Endothelial cell of umbilical vein (primary cell): ENCODE measurements at regions not wholly inside any gene's neighbourhood (a gene's known extent, or its start where the extent isn't known, plus 50 kb on each side); places are given as distances from the start of the nearest gene placed in this dataset.

Experiments used
- BruUV-seq: library from RNA; stranded (reverse); fragments of 400-500 nt; replicated peaks from 2 replicates; lab custom pipeline; 2021; lab: Mats Ljungman, UMichigan
- CTCF ChIA-PET: fragments of 300-600, 350-600 bp; sonication (Branson Sonifier 250); formaldehyde crosslinking; loops from one replicate; lab custom pipeline; 2021; ENCODE audit warnings: antibody characterized with exemption, inconsistent platforms; lab: Charles Lee
- POLR2A ChIA-PET: fragments of 300-600, 350-600 bp; sonication (Branson Sonifier 250); formaldehyde crosslinking; loops from one replicate; lab custom pipeline; 2021; ENCODE audit warnings: antibody characterized with exemption, inconsistent platforms; lab: Charles Lee
- DNase-seq: peaks from one replicate; pipeline ENCODE4 v3.0.0-alpha.2; 2011; ENCODE audit warnings: low read depth, low spot score
- FAIRE-seq: peaks from 2 replicates; lab custom pipeline; 2011; peaks lifted over from hg19 to GRCh38; lab: Jason Lieb, UNC
- H2AFZ ChIP-seq: 2 replicates; pipeline ENCODE4 v1.6.0; 2012; ENCODE audit warnings: low read depth, low read length, control low read depth, inconsistent platforms
- H3K27ac ChIP-seq: 2 replicates; pipeline ENCODE4 v1.5.1; 2011; ENCODE audit warnings: low read depth, mild to moderate bottlenecking, control low read depth, low read length, moderate library complexity; ENCODE audit not compliant: insufficient read depth
- H3K27me3 ChIP-seq, 2 experiments: 2 replicates each; pipeline versions ENCODE4 v1.6.0 to v1.6.1; 2011; ENCODE audit warnings: low read length in 2 of 2, mixed read lengths in 1 of 2; ENCODE audit not compliant: control insufficient read depth in 2 of 2, insufficient read depth in 2 of 2
- H3K36me3 ChIP-seq, 2 experiments: 2 replicates in 1 of 2; 3 replicates in 1 of 2; pipeline ENCODE4 v1.5.1; 2011; ENCODE audit warnings: low read length in 2 of 2, mild to moderate bottlenecking in 1 of 2, moderate library complexity in 1 of 2; ENCODE audit not compliant: control insufficient read depth in 2 of 2, insufficient read depth in 2 of 2; ENCODE audit errors: extremely low read depth in 1 of 2
- H3K4me1 ChIP-seq: 3 replicates; pipeline ENCODE4 v1.5.1; 2011; ENCODE audit warnings: mild to moderate bottlenecking, low read length; ENCODE audit not compliant: control insufficient read depth, insufficient read depth; ENCODE audit errors: extremely low read depth
- H3K4me2 ChIP-seq: 2 replicates; pipeline ENCODE4 v1.6.1; 2011; ENCODE audit warnings: low read length, control low read depth, mixed read lengths; ENCODE audit not compliant: insufficient read depth
- H3K4me3 ChIP-seq, 3 experiments: fragments of 200-600 bp in 1 of 3; sonication (generic), shearing (Covaris generic) in 1 of 3; replicated peaks in 1 of 3; 2 replicates each; pipeline ENCODE4 v1.5.1; 2011 to 2016; ENCODE audit warnings: control low read depth in 3 of 3, low read length in 3 of 3, mild to moderate bottlenecking in 2 of 3, inconsistent platforms in 1 of 3, low read depth in 1 of 3, moderate library complexity in 1 of 3; ENCODE audit not compliant: insufficient read depth in 1 of 3
- H3K79me2 ChIP-seq: 2 replicates; pipeline ENCODE4 v1.6.0; 2012; ENCODE audit warnings: low read length, inconsistent platforms; ENCODE audit not compliant: control insufficient read depth, insufficient read depth
- H3K9ac ChIP-seq: replicated peaks from 2 replicates; pipeline ENCODE3; 2011; ENCODE audit warnings: low read length, control low read depth; ENCODE audit not compliant: insufficient read depth; ENCODE audit errors: extremely low read depth
- H3K9me1 ChIP-seq: replicated peaks from 3 replicates; pipeline ENCODE4 v1.6.0; 2011; ENCODE audit warnings: mild to moderate bottlenecking, low read length; ENCODE audit not compliant: control insufficient read depth, insufficient read depth; ENCODE audit errors: extremely low read depth
- H3K9me3 ChIP-seq: replicated peaks from 2 replicates; pipeline ENCODE4 v1.5.1; 2012; ENCODE audit warnings: low read length, inconsistent platforms; ENCODE audit not compliant: control insufficient read depth, insufficient read depth
- H4K20me1 ChIP-seq: replicated peaks from 2 replicates; pipeline ENCODE3; 2011; ENCODE audit warnings: mild to moderate bottlenecking, low read length; ENCODE audit not compliant: control insufficient read depth, insufficient read depth; ENCODE audit errors: extremely low read depth
- EZH2 ChIP-seq: IDR thresholded peaks from 2 replicates; pipeline ENCODE4 v1.6.1; 2012; ENCODE audit warnings: borderline replicate concordance, low read depth, mild to moderate bottlenecking, moderate library complexity, low read length, inconsistent platforms; ENCODE audit not compliant: severe bottlenecking
- FOS ChIP-seq: IDR thresholded peaks from 2 replicates; pipeline ENCODE4 v1.6.1; 2011; ENCODE audit warnings: mild to moderate bottlenecking, low read length, moderate library complexity, borderline replicate concordance; ENCODE audit not compliant: insufficient read depth
- GATA2 ChIP-seq: IDR thresholded peaks from 2 replicates; pipeline ENCODE4 v1.7.0; 2011; ENCODE audit warnings: low read depth, mild to moderate bottlenecking, moderate library complexity, mixed read lengths, low read length; ENCODE audit not compliant: insufficient read length, insufficient read depth
- JUN ChIP-seq: IDR thresholded peaks from 2 replicates; pipeline ENCODE4 v1.6.1; 2011; ENCODE audit warnings: borderline replicate concordance, low read depth; ENCODE audit not compliant: insufficient read length, insufficient read depth
- MAX ChIP-seq: IDR thresholded peaks from 2 replicates; pipeline ENCODE4 v1.6.1; 2011; ENCODE audit not compliant: insufficient read depth, insufficient read length
- MYC ChIP-seq: IDR thresholded peaks from one replicate; pipeline ENCODE4 v1.6.1; 2011; ENCODE audit warnings: mild to moderate bottlenecking, low read depth, low read length
- POLR2A ChIP-seq: IDR thresholded peaks from 2 replicates; pipeline ENCODE4 v1.6.1; 2012; ENCODE audit warnings: low read depth, mild to moderate bottlenecking, control low read depth, low read length
- POLR2AphosphoS5 ChIP-seq: IDR thresholded peaks from 2 replicates; pipeline ENCODE4 v1.6.1; 2012; ENCODE audit warnings: low read depth, mild to moderate bottlenecking, control low read depth, low read length, moderate library complexity; ENCODE audit not compliant: insufficient read depth
- dilution Hi-C: fragments of 300-500 bp; cut with MboI; formaldehyde crosslinking; loops from one replicate; pipeline ENCODE4 v1.15.0; 2019; ENCODE audit warnings: low sequenced_read_pairs; ENCODE audit not compliant: extremely low pct_ligation_motif_present
- intact Hi-C: fragments of 100-400 bp; cut with micrococcal nuclease; formaldehyde crosslinking; loops from one replicate; pipeline ENCODE4 v1.10.0; 2022
- TF ChIP-seq, protein P1 (sequence below), 2 donors: IDR thresholded peaks; 1 replicate in 1 of 2; 2 replicates in 1 of 2; pipeline ENCODE4 v1.5.1; 2011; ENCODE audit warnings: low read length in 2 of 2, mild to moderate bottlenecking in 2 of 2, moderate library complexity in 2 of 2, control low read depth in 1 of 2, inconsistent platforms in 1 of 2, low read depth in 1 of 2; ENCODE audit not compliant: insufficient read depth in 1 of 2; ENCODE audit errors: extremely low read depth in 1 of 2

DNA sequence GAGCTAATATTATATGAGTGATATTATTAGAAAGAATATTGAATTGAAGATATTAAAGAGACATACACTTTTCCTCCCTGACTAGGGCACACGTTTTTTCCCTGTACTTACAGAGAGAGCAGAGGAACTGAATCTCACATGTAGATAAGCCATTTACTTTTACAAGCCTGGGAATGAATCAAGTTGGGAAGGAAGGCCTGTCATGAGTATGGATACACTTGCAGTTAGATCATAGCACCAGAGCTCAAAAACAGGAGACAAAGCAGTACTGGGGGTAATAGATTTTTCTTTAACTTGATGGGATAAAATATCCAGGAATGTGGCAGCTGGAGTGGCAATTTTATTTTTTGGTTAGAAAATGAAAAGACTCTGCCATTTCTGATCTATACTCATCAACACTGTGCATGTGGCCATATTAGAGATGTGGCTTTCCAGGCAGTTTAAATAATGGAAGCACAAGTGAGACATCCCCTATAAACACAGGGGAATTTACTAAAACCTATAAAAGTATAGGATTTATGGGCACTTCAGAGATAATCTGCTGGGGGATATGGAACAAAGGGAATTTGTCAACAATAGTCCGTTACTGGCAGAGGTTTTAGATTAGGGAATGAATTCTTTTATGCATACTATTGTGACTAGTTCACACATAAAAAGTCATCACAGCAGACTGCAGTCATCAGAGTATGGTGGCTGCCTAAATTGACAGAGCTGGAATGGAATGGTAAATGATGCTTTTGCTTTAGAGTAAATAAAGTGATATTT is 657.7 kb upstream of the MBL2 start:
- dilution Hi-C loops (no loop called here), intact Hi-C loops (no loop called here)
- no peaks in the 10 kb centered on the region for H3K9me3 ChIP-seq
- H3K79me2 ChIP-seq: no peaks in the 10 kb centered on the region
- ChIA-PET POLR2A (no interaction called here), CTCF (no interaction called here)
- FAIRE-seq (no peak), DNase-seq (no peak)
- no peak overlapping the region for H2AFZ ChIP-seq
- H3K9me1 ChIP-seq: no peaks in the 10 kb centered on the region
- TF ChIP-seq POLR2AphosphoS5: no peak
- TF ChIP-seq MAX: no peak
- TF ChIP-seq, protein P1, sequence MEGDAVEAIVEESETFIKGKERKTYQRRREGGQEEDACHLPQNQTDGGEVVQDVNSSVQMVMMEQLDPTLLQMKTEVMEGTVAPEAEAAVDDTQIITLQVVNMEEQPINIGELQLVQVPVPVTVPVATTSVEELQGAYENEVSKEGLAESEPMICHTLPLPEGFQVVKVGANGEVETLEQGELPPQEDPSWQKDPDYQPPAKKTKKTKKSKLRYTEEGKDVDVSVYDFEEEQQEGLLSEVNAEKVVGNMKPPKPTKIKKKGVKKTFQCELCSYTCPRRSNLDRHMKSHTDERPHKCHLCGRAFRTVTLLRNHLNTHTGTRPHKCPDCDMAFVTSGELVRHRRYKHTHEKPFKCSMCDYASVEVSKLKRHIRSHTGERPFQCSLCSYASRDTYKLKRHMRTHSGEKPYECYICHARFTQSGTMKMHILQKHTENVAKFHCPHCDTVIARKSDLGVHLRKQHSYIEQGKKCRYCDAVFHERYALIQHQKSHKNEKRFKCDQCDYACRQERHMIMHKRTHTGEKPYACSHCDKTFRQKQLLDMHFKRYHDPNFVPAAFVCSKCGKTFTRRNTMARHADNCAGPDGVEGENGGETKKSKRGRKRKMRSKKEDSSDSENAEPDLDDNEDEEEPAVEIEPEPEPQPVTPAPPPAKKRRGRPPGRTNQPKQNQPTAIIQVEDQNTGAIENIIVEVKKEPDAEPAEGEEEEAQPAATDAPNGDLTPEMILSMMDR (IDR thresholded peaks at IDR 0.05; ENCODE audit: extremely low read depth in 1 of 2, insufficient read depth in 1 of 2, low read depth in 1 of 2, low read length in 2 of 2): no peak
- TF ChIP-seq GATA2: no peak
- no peak for TF ChIP-seq MYC
- TF ChIP-seq FOS: no peak
- no peak for TF ChIP-seq EZH2
- no peak for TF ChIP-seq POLR2A
- no peak for TF ChIP-seq JUN
- no peak overlapping the region for H3K27ac ChIP-seq
- no peak overlapping the region for H3K4me2 ChIP-seq
- no peak overlapping the region for H3K4me3 ChIP-seq
- no peaks in the 10 kb centered on the region for H3K27me3 ChIP-seq
- no peaks in the 10 kb centered on the region for H3K4me1 ChIP-seq
- no peak overlapping the region for H3K9ac ChIP-seq
- BruUV-seq: no TSS peak
- H4K20me1 ChIP-seq: no peaks in the 10 kb centered on the region
- no peaks in the 10 kb centered on the region for H3K36me3 ChIP-seq
